Naive B cell (primary cell): ENCODE measurements at regions not wholly inside any gene's neighbourhood (a gene's known extent, or its start where the extent isn't known, plus 50 kb on each side); places are given as distances from the start of the nearest gene placed in this dataset.
"Not testable (repeated sequence)": the region's sequence is repeated elsewhere in the genome, so short reads cannot be mapped to it uniquely, and the experiment has no call there.

Experiments
- ATAC-seq, 2 donors: fragments of 150-1000 bp; cut with Tn5 transposase; 2 replicates each; pipeline ENCODE4 v1.10.0; 2021; ENCODE audit warnings: low read depth in 2 of 2, mild to moderate bottlenecking in 2 of 2, moderate library complexity in 2 of 2
- DNase-seq: peaks from one replicate; pipeline ENCODE4 v3.0.0; 2022
- H3K27ac Mint-ChIP-seq, 6 donors: one replicate each; pipeline ENCODE4 v1.8.0; 2020 to 2022; ENCODE audit warnings: mild to moderate bottlenecking in 6 of 6, mixed read lengths in 6 of 6, moderate library complexity in 5 of 6, inconsistent platforms in 2 of 6
- H3K27me3 Mint-ChIP-seq, 3 donors: one replicate each; pipeline ENCODE4 v1.8.0; 2021 to 2022; ENCODE audit warnings: mixed read lengths in 3 of 3, mild to moderate bottlenecking in 1 of 3
- H3K36me3 Mint-ChIP-seq, 2 donors: one replicate each; pipeline ENCODE4 v1.8.0; 2020 to 2022; ENCODE audit warnings: mixed read lengths in 2 of 2, inconsistent platforms in 1 of 2, mild to moderate bottlenecking in 1 of 2
- H3K4me1 Mint-ChIP-seq, 3 donors: one replicate each; pipeline ENCODE4 v1.8.0; 2020 to 2022; ENCODE audit warnings: mixed read lengths in 3 of 3, inconsistent platforms in 1 of 3, mild to moderate bottlenecking in 1 of 3, moderate library complexity in 1 of 3
- H3K4me3 Mint-ChIP-seq, 8 donors: one replicate each; pipeline ENCODE4 v1.8.0; 2020 to 2022; ENCODE audit warnings: mild to moderate bottlenecking in 8 of 8, mixed read lengths in 8 of 8, moderate library complexity in 8 of 8, inconsistent platforms in 2 of 8
- H3K9me3 Mint-ChIP-seq, 7 donors: one replicate each; pipeline ENCODE4 v1.8.0; 2020 to 2022; ENCODE audit warnings: mixed read lengths in 7 of 7, mild to moderate bottlenecking in 5 of 7, inconsistent platforms in 2 of 7, moderate library complexity in 1 of 7

- H3K27ac Mint-ChIP-seq: no peak overlapping the region
- H3K27me3 Mint-ChIP-seq: no peaks in the 10 kb centered on the region
- H3K4me3 Mint-ChIP-seq: no peak overlapping the region
- H3K36me3 Mint-ChIP-seq: no peaks in the 10 kb centered on the region
- H3K9me3 Mint-ChIP-seq: peaks cover 0 to 6% (median 0%) of the 10 kb centered on the region in 7 donors
- H3K4me1 Mint-ChIP-seq: no peaks in the 10 kb centered on the region
- ATAC-seq (no peak), DNase-seq (no peak)
Observed at GRCh38 chr3:103818800-103819199, 1384.0 kb downstream of the ZPLD1 start.

- H3K36me3 Mint-ChIP-seq: no peaks in the 10 kb centered on the region
- ATAC-seq (no peak), DNase-seq (no peak)
- H3K27ac Mint-ChIP-seq: no peak overlapping the region
- no peaks in the 10 kb centered on the region for H3K27me3 Mint-ChIP-seq
- no peak overlapping the region for H3K4me3 Mint-ChIP-seq
- H3K4me1 Mint-ChIP-seq: no peaks in the 10 kb centered on the region
- peaks cover 0 to 8% (median 0%) of the 10 kb centered on the region in 7 donors for H3K9me3 Mint-ChIP-seq
Observed at GRCh38 chr3:103825586-103825985, 1390.8 kb downstream of the ZPLD1 start.

- H3K4me3 Mint-ChIP-seq: no peak overlapping the region
Observed at GRCh38 chr3:103829723-103830326, 1395.0 kb downstream of the ZPLD1 start.

GRCh38 chr3:103847081-103848062 lies 1412.6 kb downstream of the ZPLD1 start:
- DNase-seq (no peak), ATAC-seq (no peak)
- Mint-ChIP-seq H3K27ac (no peak overlapping the region), H3K36me3 (no peaks in the 10 kb centered on the region), H3K4me3 (no peak overlapping the region), H3K27me3 (no peaks in the 10 kb centered on the region), H3K4me1 (no peaks in the 10 kb centered on the region), H3K9me3 (no peaks in the 10 kb centered on the region)

More at GRCh38 chr3:103829723-103830326, 1395.0 kb downstream of the ZPLD1 start:
- no peaks in the 10 kb centered on the region for H3K4me1 Mint-ChIP-seq
- ATAC-seq: no peak
- no peak overlapping the region for H3K27ac Mint-ChIP-seq
- DNase-seq: no peak
- H3K27me3 Mint-ChIP-seq: no peaks in the 10 kb centered on the region
- H3K36me3 Mint-ChIP-seq: no peaks in the 10 kb centered on the region
- H3K9me3 Mint-ChIP-seq: peaks cover 0 to 10% (median 0%) of the 10 kb centered on the region in 7 donors

GRCh38 chr3:103851793-103852192 lies 1417.0 kb downstream of the ZPLD1 start:
- ATAC-seq (no peak), DNase-seq (no peak)
- Mint-ChIP-seq H3K27me3 (no peaks in the 10 kb centered on the region), H3K9me3 (no peaks in the 10 kb centered on the region), H3K4me1 (no peaks in the 10 kb centered on the region), H3K4me3 (no peak overlapping the region), H3K27ac (no peak overlapping the region), H3K36me3 (no peaks in the 10 kb centered on the region)

- Mint-ChIP-seq H3K27ac (no peak overlapping the region), H3K9me3 (peaks cover 0 to 10% (median 2%) of the 10 kb centered on the region in 7 donors), H3K27me3 (no peaks in the 10 kb centered on the region), H3K4me3 (no peak overlapping the region), H3K36me3 (no peaks in the 10 kb centered on the region), H3K4me1 (no peaks in the 10 kb centered on the region)
- DNase-seq: no peak
- ATAC-seq: no peak
Observed at GRCh38 chr3:103862415-103862814, 1427.6 kb downstream of the ZPLD1 start.

- Mint-ChIP-seq H3K4me3 (no peak overlapping the region), H3K36me3 (no peaks in the 10 kb centered on the region), H3K27me3 (no peaks in the 10 kb centered on the region), H3K4me1 (no peaks in the 10 kb centered on the region), H3K27ac (no peak overlapping the region), H3K9me3 (peaks cover 0 to 10% (median 2%) of the 10 kb centered on the region in 7 donors)
- no peak for ATAC-seq
- no peak for DNase-seq
Observed at GRCh38 chr3:103863381-103863780, 1428.6 kb downstream of the ZPLD1 start.

GRCh38 chr3:103866113-103866512 lies 1431.3 kb downstream of the ZPLD1 start:
- Mint-ChIP-seq H3K4me1 (no peaks in the 10 kb centered on the region), H3K9me3 (peaks cover 0 to 10% (median 3%) of the 10 kb centered on the region in 7 donors), H3K27ac (no peak overlapping the region), H3K36me3 (no peaks in the 10 kb centered on the region), H3K27me3 (no peaks in the 10 kb centered on the region), H3K4me3 (no peak overlapping the region)
- DNase-seq: no peak
- no peak for ATAC-seq

- ATAC-seq: no peak
- no peak for DNase-seq
- Mint-ChIP-seq H3K9me3 (peaks cover 0 to 1% (median 0%) of the 10 kb centered on the region in 7 donors), H3K27me3 (no peaks in the 10 kb centered on the region), H3K36me3 (no peaks in the 10 kb centered on the region), H3K4me3 (no peak overlapping the region), H3K4me1 (no peaks in the 10 kb centered on the region), H3K27ac (no peak overlapping the region)
Observed at GRCh38 chr3:103873021-103873420, 1438.2 kb downstream of the ZPLD1 start.

GRCh38 chr3:103873897-103874545 lies 1439.2 kb downstream of the ZPLD1 start:
- Mint-ChIP-seq H3K4me3 (no peak overlapping the region), H3K27ac (no peak overlapping the region), H3K4me1 (no peaks in the 10 kb centered on the region), H3K27me3 (no peaks in the 10 kb centered on the region), H3K9me3 (peaks cover 0 to 5% (median 0%) of the 10 kb centered on the region in 7 donors), H3K36me3 (no peaks in the 10 kb centered on the region)
- ATAC-seq (no peak), DNase-seq (no peak)

GRCh38 chr3:103881809-103882208 lies 1447.0 kb downstream of the ZPLD1 start:
- not testable (repeated sequence) for H3K36me3 Mint-ChIP-seq, H3K27ac Mint-ChIP-seq, DNase-seq, H3K9me3 Mint-ChIP-seq, H3K4me3 Mint-ChIP-seq, H3K4me1 Mint-ChIP-seq, ATAC-seq, H3K27me3 Mint-ChIP-seq

- no peaks in the 10 kb centered on the region for H3K36me3 Mint-ChIP-seq
- H3K4me1 Mint-ChIP-seq: no peaks in the 10 kb centered on the region
- no peak overlapping the region for H3K27ac Mint-ChIP-seq
- ATAC-seq (no peak), DNase-seq (no peak)
- no peak overlapping the region for H3K4me3 Mint-ChIP-seq
- no peaks in the 10 kb centered on the region for H3K27me3 Mint-ChIP-seq
- H3K9me3 Mint-ChIP-seq: no peaks in the 10 kb centered on the region
Observed at GRCh38 chr3:103889675-103890074, 1454.9 kb downstream of the ZPLD1 start.

GRCh38 chr3:103894162-103894822 lies 1459.5 kb downstream of the ZPLD1 start:
- no peak for ATAC-seq

More at GRCh38 chr3:103894162-103894822, 1459.5 kb downstream of the ZPLD1 start:
- H3K36me3 Mint-ChIP-seq: no peaks in the 10 kb centered on the region
- H3K27ac Mint-ChIP-seq: no peak overlapping the region
- no peak overlapping the region for H3K4me3 Mint-ChIP-seq
- no peak for DNase-seq
- no peaks in the 10 kb centered on the region for H3K4me1 Mint-ChIP-seq
- H3K27me3 Mint-ChIP-seq: no peaks in the 10 kb centered on the region
- H3K9me3 Mint-ChIP-seq: no peaks in the 10 kb centered on the region
